ENCODE measurements at regions not wholly inside any gene's neighbourhood (a gene's known extent, or its start where the extent isn't known, plus 50 kb on each side); places are given as distances from the start of the nearest gene placed in this dataset.

GRCh38 chr2:38444247-38444646 is 67.2 kb upstream of the ATL2 start:
- no peak for TF ChIP-seq EZH2phosphoT487 (conservative IDR thresholded peaks at IDR 0.05; ENCODE audit: low read length)
- TF ChIP-seq, protein P1, sequence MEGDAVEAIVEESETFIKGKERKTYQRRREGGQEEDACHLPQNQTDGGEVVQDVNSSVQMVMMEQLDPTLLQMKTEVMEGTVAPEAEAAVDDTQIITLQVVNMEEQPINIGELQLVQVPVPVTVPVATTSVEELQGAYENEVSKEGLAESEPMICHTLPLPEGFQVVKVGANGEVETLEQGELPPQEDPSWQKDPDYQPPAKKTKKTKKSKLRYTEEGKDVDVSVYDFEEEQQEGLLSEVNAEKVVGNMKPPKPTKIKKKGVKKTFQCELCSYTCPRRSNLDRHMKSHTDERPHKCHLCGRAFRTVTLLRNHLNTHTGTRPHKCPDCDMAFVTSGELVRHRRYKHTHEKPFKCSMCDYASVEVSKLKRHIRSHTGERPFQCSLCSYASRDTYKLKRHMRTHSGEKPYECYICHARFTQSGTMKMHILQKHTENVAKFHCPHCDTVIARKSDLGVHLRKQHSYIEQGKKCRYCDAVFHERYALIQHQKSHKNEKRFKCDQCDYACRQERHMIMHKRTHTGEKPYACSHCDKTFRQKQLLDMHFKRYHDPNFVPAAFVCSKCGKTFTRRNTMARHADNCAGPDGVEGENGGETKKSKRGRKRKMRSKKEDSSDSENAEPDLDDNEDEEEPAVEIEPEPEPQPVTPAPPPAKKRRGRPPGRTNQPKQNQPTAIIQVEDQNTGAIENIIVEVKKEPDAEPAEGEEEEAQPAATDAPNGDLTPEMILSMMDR (IDR thresholded peaks at IDR 0.05; ENCODE audit: insufficient read depth, low read length, poor library complexity, severe bottlenecking) = no peak

Measured in SU-DHL-6 (cell line).